ENCODE measurements at regions not wholly inside any gene's neighbourhood (a gene's known extent, or its start where the extent isn't known, plus 50 kb on each side); places are given as distances from the start of the nearest gene placed in this dataset.

GRCh38 chr11:10916665-10917064, 58.8 kb upstream of the ZBED5 start:
- H3K27ac ChIP-seq: no peak overlapping the region
- peaks cover 20% of the 10 kb centered on the region for H3K9me3 ChIP-seq (ENCODE audit: severe bottlenecking)
- no peaks in the 10 kb centered on the region for H3K36me3 ChIP-seq

GRCh38 chr11:10914050-10914449, 56.2 kb upstream of the ZBED5 start:
- Histone ChIP-seq H3K36me3 (no peaks in the 10 kb centered on the region), H3K27me3 (ENCODE audit: insufficient read depth, low read depth, severe bottlenecking) (no peaks in the 10 kb centered on the region), H3K27ac (no peak overlapping the region), H3K9me3 (ENCODE audit: severe bottlenecking) (peaks cover 20% of the 10 kb centered on the region), H3K4me3 (ENCODE audit: low read depth, low read length) (no peak overlapping the region)
- DNase-seq: no peak
- no peak for TF ChIP-seq CTCF (IDR thresholded peaks at IDR 0.05; ENCODE audit: low read depth, low read length)

More at GRCh38 chr11:10916665-10917064, 58.8 kb upstream of the ZBED5 start:
- no peak for DNase-seq
- TF ChIP-seq CTCF (IDR thresholded peaks at IDR 0.05; ENCODE audit: low read depth, low read length): no peak
- Histone ChIP-seq H3K27me3 (ENCODE audit: insufficient read depth, low read depth, severe bottlenecking) (no peaks in the 10 kb centered on the region), H3K4me3 (ENCODE audit: low read depth, low read length) (no peak overlapping the region)

- H3K27me3 ChIP-seq (ENCODE audit: insufficient read depth, low read depth, severe bottlenecking): no peaks in the 10 kb centered on the region
- H3K36me3 ChIP-seq: no peaks in the 10 kb centered on the region
- no peak for TF ChIP-seq CTCF (IDR thresholded peaks at IDR 0.05; ENCODE audit: low read depth, low read length)
- no peak overlapping the region for H3K4me3 ChIP-seq (ENCODE audit: low read depth, low read length)
- H3K27ac ChIP-seq: no peak overlapping the region
- H3K9me3 ChIP-seq (ENCODE audit: severe bottlenecking): peaks cover 13% of the 10 kb centered on the region
- no peak for DNase-seq
These were observed 55.2 kb upstream of the ZBED5 start for GRCh38 chr11:10913075-10913474.

- TF ChIP-seq CTCF (IDR thresholded peaks at IDR 0.05; ENCODE audit: low read depth, low read length): no peak
- no peaks in the 10 kb centered on the region for H3K36me3 ChIP-seq
- H3K27me3 ChIP-seq (ENCODE audit: insufficient read depth, low read depth, severe bottlenecking): no peaks in the 10 kb centered on the region
- no peak overlapping the region for H3K27ac ChIP-seq
- H3K9me3 ChIP-seq (ENCODE audit: severe bottlenecking): peaks cover 4% of the 10 kb centered on the region
- DNase-seq: no peak
- H3K4me3 ChIP-seq (ENCODE audit: low read depth, low read length): no peak overlapping the region
These were observed 54.1 kb upstream of the ZBED5 start for GRCh38 chr11:10911907-10912306.

GRCh38 chr11:10909141-10909883, 51.5 kb upstream of the ZBED5 start:
- DNase-seq: no peak
- TF ChIP-seq CTCF (IDR thresholded peaks at IDR 0.05; ENCODE audit: low read depth, low read length): no peak
- H3K27me3 ChIP-seq (ENCODE audit: insufficient read depth, low read depth, severe bottlenecking): no peaks in the 10 kb centered on the region
- no peaks in the 10 kb centered on the region for H3K9me3 ChIP-seq (ENCODE audit: severe bottlenecking)
- H3K27ac ChIP-seq: no peak overlapping the region
- H3K36me3 ChIP-seq: no peaks in the 10 kb centered on the region
- H3K4me3 ChIP-seq (ENCODE audit: low read depth, low read length): no peak overlapping the region
